Keratinocyte (primary cell): ENCODE measurements at regions not wholly inside any gene's neighbourhood (a gene's known extent, or its start where the extent isn't known, plus 50 kb on each side); places are given as distances from the start of the nearest gene placed in this dataset.

Source experiments
- DNase-seq: peaks from one replicate; pipeline ENCODE4 v3.0.0-alpha.2; 2011; ENCODE audit warnings: low read depth, missing footprints, low spot score
- FAIRE-seq: peaks from 2 replicates; lab custom pipeline; 2011; peaks lifted over from hg19 to GRCh38; lab: Jason Lieb, UNC
- H2AFZ ChIP-seq: 2 replicates; pipeline ENCODE4 v1.6.0; 2012; ENCODE audit warnings: low read length, control low read depth, inconsistent platforms; ENCODE audit not compliant: control insufficient read depth
- H3K27ac ChIP-seq: 2 replicates; pipeline ENCODE4 v1.5.1; 2011; ENCODE audit warnings: low read length; ENCODE audit not compliant: control insufficient read depth, insufficient read depth
- H3K27me3 ChIP-seq: 3 replicates; pipeline ENCODE4 v1.6.0; 2011; ENCODE audit warnings: low read length; ENCODE audit not compliant: control insufficient read depth, insufficient read depth; ENCODE audit errors: extremely low read depth
- H3K36me3 ChIP-seq, 2 experiments: 2 replicates in 1 of 2; 3 replicates in 1 of 2; pipeline ENCODE4 v1.5.1; 2011; ENCODE audit warnings: low read length in 2 of 2, mild to moderate bottlenecking in 1 of 2; ENCODE audit not compliant: control insufficient read depth in 2 of 2, insufficient read depth in 2 of 2; ENCODE audit errors: extremely low read depth in 1 of 2
- H3K4me1 ChIP-seq: 3 replicates; pipeline ENCODE4 v1.5.1; 2011; ENCODE audit warnings: low read length; ENCODE audit not compliant: control insufficient read depth, insufficient read depth; ENCODE audit errors: extremely low read depth
- H3K4me2 ChIP-seq: 3 replicates; pipeline ENCODE4 v1.6.0; 2011; ENCODE audit warnings: low read depth, low read length; ENCODE audit not compliant: control insufficient read depth, insufficient read depth; ENCODE audit errors: extremely low read depth
- H3K4me3 ChIP-seq, 3 experiments: fragments of 200-600 bp in 1 of 3; sonication (generic) in 1 of 3; 2 replicates in 2 of 3; 3 replicates in 1 of 3; pipeline ENCODE4 v1.5.1; 2011 to 2016; ENCODE audit warnings: low read length in 3 of 3, mild to moderate bottlenecking in 3 of 3, control low read depth in 2 of 3, inconsistent platforms in 1 of 3, low read depth in 1 of 3, mixed read lengths in 1 of 3, mixed run types in 1 of 3, moderate library complexity in 1 of 3; ENCODE audit not compliant: control insufficient read depth in 2 of 3, insufficient read depth in 2 of 3; ENCODE audit errors: extremely low read depth in 1 of 3
- H3K79me2 ChIP-seq: 2 replicates; pipeline ENCODE4 v1.6.0; 2012; ENCODE audit warnings: low read length; ENCODE audit not compliant: control insufficient read depth, insufficient read depth
- H3K9ac ChIP-seq: 3 replicates; pipeline ENCODE4 v1.6.0; 2011; ENCODE audit warnings: low read length; ENCODE audit not compliant: control insufficient read depth, insufficient read depth; ENCODE audit errors: extremely low read depth
- H3K9me1 ChIP-seq: 3 replicates; pipeline ENCODE4 v1.6.0; 2011; ENCODE audit warnings: low read length; ENCODE audit not compliant: control insufficient read depth, insufficient read depth; ENCODE audit errors: extremely low read depth
- H3K9me3 ChIP-seq: 2 replicates; pipeline ENCODE4 v1.5.1; 2012; ENCODE audit warnings: low read depth, low read length; ENCODE audit not compliant: control insufficient read depth
- H4K20me1 ChIP-seq: 3 replicates; pipeline ENCODE4 v1.6.0; 2011; ENCODE audit warnings: low read length; ENCODE audit not compliant: control insufficient read depth, insufficient read depth; ENCODE audit errors: extremely low read depth
- EZH2 ChIP-seq: IDR thresholded peaks from one replicate; pipeline ENCODE4 v1.6.1; 2012; ENCODE audit warnings: inconsistent platforms, mild to moderate bottlenecking, low read length, moderate library complexity
- dilution Hi-C: fragments of 300-500 bp; cut with MboI; formaldehyde crosslinking; loops from one replicate; pipeline ENCODE4 v1.7.0; 2020; ENCODE audit warnings: low sequenced_read_pairs; ENCODE audit not compliant: extremely low pct_ligation_motif_present
- TF ChIP-seq, protein P1 (sequence below), 3 experiments: IDR thresholded peaks in 1 of 3; conservative IDR thresholded peaks in 1 of 3; optimal IDR thresholded peaks in 1 of 3; 2 replicates in 2 of 3; 3 replicates in 1 of 3; pipeline versions ENCODE3 to v1.5.1; 2011; ENCODE audit warnings: low read length in 3 of 3, mild to moderate bottlenecking in 3 of 3, moderate library complexity in 2 of 3, control low read depth in 1 of 3, inconsistent platforms in 1 of 3; ENCODE audit not compliant: insufficient read depth in 2 of 3; ENCODE audit errors: extremely low read depth in 1 of 3

- no peaks in the 10 kb centered on the region for H3K4me1 ChIP-seq
- DNase-seq (no peak), FAIRE-seq (no peak)
- H2AFZ ChIP-seq: no peak overlapping the region
- TF ChIP-seq, protein P1, sequence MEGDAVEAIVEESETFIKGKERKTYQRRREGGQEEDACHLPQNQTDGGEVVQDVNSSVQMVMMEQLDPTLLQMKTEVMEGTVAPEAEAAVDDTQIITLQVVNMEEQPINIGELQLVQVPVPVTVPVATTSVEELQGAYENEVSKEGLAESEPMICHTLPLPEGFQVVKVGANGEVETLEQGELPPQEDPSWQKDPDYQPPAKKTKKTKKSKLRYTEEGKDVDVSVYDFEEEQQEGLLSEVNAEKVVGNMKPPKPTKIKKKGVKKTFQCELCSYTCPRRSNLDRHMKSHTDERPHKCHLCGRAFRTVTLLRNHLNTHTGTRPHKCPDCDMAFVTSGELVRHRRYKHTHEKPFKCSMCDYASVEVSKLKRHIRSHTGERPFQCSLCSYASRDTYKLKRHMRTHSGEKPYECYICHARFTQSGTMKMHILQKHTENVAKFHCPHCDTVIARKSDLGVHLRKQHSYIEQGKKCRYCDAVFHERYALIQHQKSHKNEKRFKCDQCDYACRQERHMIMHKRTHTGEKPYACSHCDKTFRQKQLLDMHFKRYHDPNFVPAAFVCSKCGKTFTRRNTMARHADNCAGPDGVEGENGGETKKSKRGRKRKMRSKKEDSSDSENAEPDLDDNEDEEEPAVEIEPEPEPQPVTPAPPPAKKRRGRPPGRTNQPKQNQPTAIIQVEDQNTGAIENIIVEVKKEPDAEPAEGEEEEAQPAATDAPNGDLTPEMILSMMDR (optimal IDR thresholded peaks at IDR 0.05 in 1 of 3, IDR thresholded peaks at IDR 0.05 in 1 of 3, conservative IDR thresholded peaks at IDR 0.05 in 1 of 3; ENCODE audit: extremely low read depth in 1 of 3, insufficient read depth in 2 of 3, low read length in 3 of 3): no peak
- TF ChIP-seq EZH2: no peak
- H3K4me3 ChIP-seq: no peak overlapping the region
- H3K27ac ChIP-seq: no peak overlapping the region
- dilution Hi-C loops: no loop called here
- H3K27me3 ChIP-seq: no peaks in the 10 kb centered on the region
- H4K20me1 ChIP-seq: no peaks in the 10 kb centered on the region
- no peak overlapping the region for H3K4me2 ChIP-seq
- no peaks in the 10 kb centered on the region for H3K79me2 ChIP-seq
- no peak overlapping the region for H3K9ac ChIP-seq
- no peaks in the 10 kb centered on the region for H3K36me3 ChIP-seq
- H3K9me1 ChIP-seq: no peaks in the 10 kb centered on the region
- no peaks in the 10 kb centered on the region for H3K9me3 ChIP-seq
These were observed 197.5 kb downstream of the PALM2AKAP2 start for GRCh38 chr9:109977521-109977920.

- H3K9ac ChIP-seq: no peak overlapping the region
- no peak overlapping the region for H3K4me3 ChIP-seq
- H3K4me1 ChIP-seq: peaks cover under 1% of the 10 kb centered on the region
- dilution Hi-C loops: no loop called here
- H2AFZ ChIP-seq: no peak overlapping the region
- no peak overlapping the region for H3K4me2 ChIP-seq
- no peaks in the 10 kb centered on the region for H3K27me3 ChIP-seq
- no peak overlapping the region for H3K27ac ChIP-seq
- H3K79me2 ChIP-seq: no peaks in the 10 kb centered on the region
- H3K9me3 ChIP-seq: no peaks in the 10 kb centered on the region
- H3K9me1 ChIP-seq: no peaks in the 10 kb centered on the region
- DNase-seq (no peak), FAIRE-seq (no peak)
- H4K20me1 ChIP-seq: no peaks in the 10 kb centered on the region
- H3K36me3 ChIP-seq: no peaks in the 10 kb centered on the region
- no peak for TF ChIP-seq EZH2
- TF ChIP-seq, protein P1 (optimal IDR thresholded peaks at IDR 0.05 in 1 of 3, IDR thresholded peaks at IDR 0.05 in 1 of 3, conservative IDR thresholded peaks at IDR 0.05 in 1 of 3; ENCODE audit: extremely low read depth in 1 of 3, insufficient read depth in 2 of 3, low read length in 3 of 3): no peak
These were observed 201.1 kb downstream of the PALM2AKAP2 start for GRCh38 chr9:109981091-109981490.
